ENCODE measurements at regions not wholly inside any gene's neighbourhood (a gene's known extent, or its start where the extent isn't known, plus 50 kb on each side); places are given as distances from the start of the nearest gene placed in this dataset.

GRCh38 chr3:28173836-28174235, 67.6 kb upstream of the CMC1 start:
- Histone ChIP-seq H3K27me3 (no peaks in the 10 kb centered on the region), H3K4me3 (no peak overlapping the region), H3K4me1 (no peaks in the 10 kb centered on the region), H3K36me3 (no peaks in the 10 kb centered on the region), H3K27ac (no peak overlapping the region), H3K9me3 (no peaks in the 10 kb centered on the region)
- TF ChIP-seq CTCF (IDR thresholded peaks at IDR 0.05): no peak
- no peak for DNase-seq (ENCODE audit: low spot score in 2 of 2)
- intact Hi-C loops (cut with DNase I): no loop called here

DNA sequence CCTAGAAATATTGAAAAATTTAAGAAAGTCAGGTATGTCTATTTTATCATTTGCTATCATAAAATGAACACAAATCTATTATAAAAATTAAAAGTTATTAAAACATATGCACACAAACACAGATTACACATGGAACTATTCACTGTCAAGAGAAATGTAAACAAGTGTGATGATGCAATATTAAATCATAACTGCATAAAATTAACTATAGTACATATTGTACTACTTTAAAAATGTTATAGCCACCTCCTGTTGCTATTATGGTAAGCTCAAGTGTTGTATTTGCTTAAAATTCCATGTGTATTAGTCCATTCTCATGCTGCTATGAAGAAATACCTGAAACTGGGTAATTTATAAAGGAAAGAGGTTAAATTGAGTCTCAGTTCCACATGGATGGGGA, 54.7 kb upstream of the CMC1 start:
- Histone ChIP-seq H3K9me3 (no peaks in the 10 kb centered on the region), H3K27ac (no peak overlapping the region), H3K4me3 (no peak overlapping the region), H3K36me3 (no peaks in the 10 kb centered on the region), H3K27me3 (no peaks in the 10 kb centered on the region), H3K4me1 (no peaks in the 10 kb centered on the region)
- DNase-seq (ENCODE audit: low spot score in 2 of 2): no peak
- intact Hi-C loops (cut with DNase I): no loop called here
- no peak for TF ChIP-seq CTCF (IDR thresholded peaks at IDR 0.05)

GRCh38 chr3:28188686-28189085, 52.7 kb upstream of the CMC1 start:
- DNase-seq (ENCODE audit: low spot score in 2 of 2): no peak
- no peak for TF ChIP-seq CTCF (IDR thresholded peaks at IDR 0.05)
- no peak overlapping the region for H3K4me3 ChIP-seq
- no peak overlapping the region for H3K27ac ChIP-seq
- intact Hi-C loops (cut with DNase I): no loop called here
- no peaks in the 10 kb centered on the region for H3K9me3 ChIP-seq
- no peaks in the 10 kb centered on the region for H3K27me3 ChIP-seq
- H3K4me1 ChIP-seq: no peaks in the 10 kb centered on the region
- H3K36me3 ChIP-seq: no peaks in the 10 kb centered on the region

DNA sequence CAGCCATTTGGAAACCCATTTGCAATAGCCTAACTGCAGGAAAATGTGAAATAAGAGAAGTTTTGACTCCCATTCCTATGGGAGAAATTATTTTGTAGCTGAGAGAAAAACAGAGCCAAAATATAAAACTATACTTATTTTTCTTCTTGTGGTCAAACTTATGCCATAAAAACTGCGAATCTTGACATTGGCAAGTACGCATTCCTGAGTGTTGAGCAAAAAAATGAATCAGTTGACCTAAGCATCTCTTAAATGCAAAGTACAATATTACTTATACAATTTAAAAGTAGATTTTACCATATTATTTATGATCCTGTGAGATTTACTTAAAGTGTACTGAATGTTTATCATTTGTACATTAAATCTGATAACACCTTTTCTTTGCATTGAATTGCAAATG, 50.1 kb upstream of the CMC1 start:
- Histone ChIP-seq H3K9me3 (no peaks in the 10 kb centered on the region), H3K27me3 (no peaks in the 10 kb centered on the region), H3K36me3 (no peaks in the 10 kb centered on the region), H3K4me3 (no peak overlapping the region), H3K4me1 (no peaks in the 10 kb centered on the region), H3K27ac (no peak overlapping the region)
- DNase-seq (ENCODE audit: low spot score in 2 of 2): no peak
- intact Hi-C loops (cut with DNase I): no loop called here
- no peak for TF ChIP-seq CTCF (IDR thresholded peaks at IDR 0.05)
